HFF-Myc (cell line): ENCODE measurements at regions not wholly inside any gene's neighbourhood (a gene's known extent, or its start where the extent isn't known, plus 50 kb on each side); places are given as distances from the start of the nearest gene placed in this dataset.

ENCODE experiments used
- DNase-seq: peaks from one replicate; pipeline ENCODE4 v3.0.0-alpha.2; 2011; ENCODE audit warnings: low read depth; ENCODE audit errors: extremely low read depth
- H3K4me3 ChIP-seq: replicated peaks from 2 replicates; pipeline ENCODE4 v1.5.1; 2011; ENCODE audit warnings: low read depth, mild to moderate bottlenecking, control low read depth, low read length
- CTCF ChIP-seq: IDR thresholded peaks from 2 replicates; pipeline ENCODE4 v1.5.1; 2012; ENCODE audit warnings: mild to moderate bottlenecking, low read depth, low read length, control low read depth; ENCODE audit errors: missing control alignments

- no peak overlapping the region for H3K4me3 ChIP-seq
Measured at GRCh38 chr1:83017701-83018100, 981.2 kb downstream of the TTLL7 start.

GRCh38 chr1:83017276-83017675 lies 981.7 kb downstream of the TTLL7 start:
- no peak overlapping the region for H3K4me3 ChIP-seq
- no peak for DNase-seq
- TF ChIP-seq CTCF, result no peak

More at GRCh38 chr1:83017701-83018100, 981.2 kb downstream of the TTLL7 start:
- no peak for TF ChIP-seq CTCF
- DNase-seq, result no peak

DNA sequence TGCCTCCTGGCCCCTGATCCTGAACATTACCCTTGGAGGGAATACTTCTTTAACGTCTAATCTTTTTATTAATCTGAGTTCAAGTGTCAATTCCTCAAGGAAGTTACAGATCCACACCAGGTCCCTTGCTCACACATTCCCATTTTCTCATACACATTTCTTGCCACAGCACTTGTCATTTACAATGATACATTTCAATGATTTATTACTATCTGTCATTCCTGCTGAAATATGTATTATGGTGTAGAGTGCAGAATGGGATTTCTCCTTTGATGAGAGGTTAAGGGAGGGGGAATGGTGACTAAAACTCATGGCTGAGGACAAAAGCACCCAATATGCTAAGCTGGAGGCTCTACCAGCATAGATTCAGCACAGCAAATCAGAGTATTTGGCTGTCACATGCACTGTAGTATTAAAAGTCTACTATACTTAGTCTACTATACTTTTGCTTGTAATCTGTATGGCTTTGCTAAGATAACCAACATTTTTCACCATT lies 982.5 kb downstream of the TTLL7 start:
- H3K4me3 ChIP-seq, result no peak overlapping the region
- no peak for TF ChIP-seq CTCF
- no peak for DNase-seq

DNA sequence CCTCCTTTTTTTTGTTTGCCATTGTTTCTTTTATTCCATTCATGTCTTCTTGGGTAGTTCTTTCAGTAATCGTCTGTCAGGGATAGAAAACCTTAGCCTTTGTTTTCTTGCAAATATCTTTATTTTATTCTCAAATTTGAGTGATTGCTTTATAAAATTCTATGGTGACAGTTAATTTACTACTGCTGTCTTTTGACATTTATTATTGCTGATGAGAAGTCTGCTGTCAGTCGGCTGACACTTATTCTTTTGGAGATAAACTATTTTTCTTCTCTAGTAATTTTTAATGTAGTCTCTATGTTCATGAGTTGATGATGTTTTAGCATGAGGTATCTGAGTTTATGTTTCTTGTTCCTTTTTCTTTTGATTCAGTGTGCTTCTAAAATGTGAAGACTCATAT lies 983.8 kb downstream of the TTLL7 start:
- no peak for TF ChIP-seq CTCF
- no peak for DNase-seq
- no peak overlapping the region for H3K4me3 ChIP-seq

DNA sequence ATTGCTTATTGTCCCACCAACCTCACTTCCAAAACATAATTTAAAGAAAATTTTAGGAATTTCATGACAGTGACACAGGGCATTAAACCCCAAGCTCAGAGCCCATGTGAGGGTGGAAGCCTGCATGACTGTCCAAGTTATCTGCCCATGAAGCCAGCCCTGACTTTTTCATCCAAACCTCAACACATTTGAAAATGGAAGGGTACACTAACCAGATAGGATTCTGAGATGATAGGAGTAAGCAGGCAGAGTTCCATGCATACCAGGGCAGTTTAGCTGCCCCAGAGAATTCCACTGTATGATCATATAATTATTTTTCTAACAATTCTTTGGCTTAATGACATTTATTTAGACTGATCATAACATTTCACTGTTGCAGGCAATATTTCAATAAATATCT lies 986.0 kb downstream of the TTLL7 start:
- H3K4me3 ChIP-seq, result no peak overlapping the region
- no peak for DNase-seq
- no peak for TF ChIP-seq CTCF

DNA sequence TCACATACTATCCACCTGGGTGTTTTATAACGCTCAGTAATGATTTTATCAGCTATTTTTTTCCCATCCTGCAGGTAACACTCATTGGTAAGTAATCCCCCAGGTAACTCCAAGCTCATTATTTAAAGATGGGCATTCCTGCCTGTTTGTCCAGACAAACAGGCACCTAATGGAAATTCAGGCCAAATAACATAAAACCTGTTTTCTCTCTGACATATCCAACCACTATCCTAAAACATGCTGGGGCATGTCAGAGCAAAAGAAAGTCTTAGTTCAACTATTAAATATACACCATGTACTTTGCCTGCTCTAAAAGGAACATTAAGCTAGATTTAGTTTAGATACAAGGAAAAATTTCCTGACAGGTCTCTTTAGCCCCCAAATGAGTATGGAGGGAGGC lies 987.7 kb downstream of the TTLL7 start:
- DNase-seq, result no peak
- no peak overlapping the region for H3K4me3 ChIP-seq
- TF ChIP-seq CTCF, result no peak

DNA sequence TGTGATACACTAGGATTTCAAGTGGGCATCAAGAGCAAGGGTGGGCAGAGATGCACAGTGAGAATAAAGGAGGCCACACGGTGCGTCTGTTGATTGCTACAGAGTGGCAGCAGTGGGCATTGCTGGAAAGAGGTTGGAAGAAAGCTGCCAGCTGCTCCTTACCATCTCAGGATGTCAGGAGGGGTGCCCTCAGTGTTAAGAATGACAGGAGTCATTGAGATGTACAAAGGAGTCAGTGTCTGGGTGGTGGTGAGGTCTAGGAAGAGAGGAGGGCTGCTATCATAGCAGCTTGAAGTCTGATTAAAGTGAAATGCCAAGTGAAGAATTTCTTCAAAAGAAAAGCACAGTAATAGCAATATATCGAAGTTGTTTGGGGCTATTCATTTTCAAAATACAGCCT lies 992.7 kb downstream of the TTLL7 start:
- TF ChIP-seq CTCF, result no peak
- DNase-seq, result no peak
- no peak overlapping the region for H3K4me3 ChIP-seq
